ENCODE measurements at regions not wholly inside any gene's neighbourhood (a gene's known extent, or its start where the extent isn't known, plus 50 kb on each side); places are given as distances from the start of the nearest gene placed in this dataset.
"Not testable (repeated sequence)": the region's sequence is repeated elsewhere in the genome, so short reads cannot be mapped to it uniquely, and the experiment has no call there.

GRCh38 chr15:20334451-20334850 lies 207.1 kb downstream of the GOLGA6L6 start:
- TF ChIP-seq CTCF (IDR thresholded peaks at IDR 0.05 in 2 of 3, conservative IDR thresholded peaks at IDR 0.05 in 1 of 3; ENCODE audit: borderline replicate concordance in 1 of 3, insufficient read depth in 1 of 3, low read depth in 2 of 3, low read length in 2 of 3); SP1 (IDR thresholded peaks at IDR 0.05; ENCODE audit: low read depth); TCF7L2 (IDR thresholded peaks at IDR 0.05; ENCODE audit: borderline replicate concordance, extremely low read depth, insufficient read depth, insufficient read length); MAX (IDR thresholded peaks at IDR 0.05); POLR2A (IDR thresholded peaks at IDR 0.05; ENCODE audit: borderline replicate concordance, extremely low read depth, insufficient read depth, insufficient read length): not testable (repeated sequence)

Data from HCT116 (cell line).